NT2/D1 (cell line): ENCODE measurements at regions not wholly inside any gene's neighbourhood (a gene's known extent, or its start where the extent isn't known, plus 50 kb on each side); places are given as distances from the start of the nearest gene placed in this dataset.

Experiments used
- YY1 ChIP-seq: IDR thresholded peaks from 2 replicates; pipeline ENCODE4 v1.6.1; 2011; ENCODE audit not compliant: insufficient read length, insufficient read depth
- ZNF274 ChIP-seq: IDR thresholded peaks from 2 replicates; pipeline ENCODE4 v1.6.1; 2011; ENCODE audit warnings: mild to moderate bottlenecking, low read depth, low read length

DNA sequence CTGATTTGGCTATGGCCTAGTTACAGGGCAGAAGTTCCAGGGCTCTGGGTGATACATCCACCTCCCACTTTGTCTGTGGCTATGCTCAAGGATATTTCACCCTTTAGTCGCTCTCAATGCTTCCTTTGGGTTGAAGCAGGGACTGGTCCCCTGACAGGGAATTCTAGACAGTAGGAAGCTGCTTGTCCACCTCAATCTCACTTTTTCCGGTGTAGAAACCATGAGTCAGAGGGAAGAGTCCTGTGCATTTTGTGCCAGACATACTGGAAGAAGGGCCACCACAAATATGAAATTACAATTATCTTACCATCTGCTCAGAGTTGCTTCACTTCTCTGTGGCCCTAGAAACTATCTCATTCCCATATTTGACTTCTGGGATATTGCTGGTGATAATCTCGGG is 413.7 kb upstream of the FAT3 start:
- TF ChIP-seq ZNF274 (no peak), YY1 (no peak)
